Endothelial cell of umbilical vein (primary cell): ENCODE measurements at regions not wholly inside any gene's neighbourhood (a gene's known extent, or its start where the extent isn't known, plus 50 kb on each side); places are given as distances from the start of the nearest gene placed in this dataset.

Experiments used
- BruUV-seq: library from RNA; stranded (reverse); fragments of 400-500 nt; replicated peaks from 2 replicates; lab custom pipeline; 2021; lab: Mats Ljungman, UMichigan
- CTCF ChIA-PET: fragments of 300-600, 350-600 bp; sonication (Branson Sonifier 250); formaldehyde crosslinking; loops from one replicate; lab custom pipeline; 2021; ENCODE audit warnings: antibody characterized with exemption, inconsistent platforms; lab: Charles Lee
- POLR2A ChIA-PET: fragments of 300-600, 350-600 bp; sonication (Branson Sonifier 250); formaldehyde crosslinking; loops from one replicate; lab custom pipeline; 2021; ENCODE audit warnings: antibody characterized with exemption, inconsistent platforms; lab: Charles Lee
- DNase-seq: peaks from one replicate; pipeline ENCODE4 v3.0.0-alpha.2; 2011; ENCODE audit warnings: low read depth, low spot score
- FAIRE-seq: peaks from 2 replicates; lab custom pipeline; 2011; peaks lifted over from hg19 to GRCh38; lab: Jason Lieb, UNC
- H2AFZ ChIP-seq: 2 replicates; pipeline ENCODE4 v1.6.0; 2012; ENCODE audit warnings: low read depth, low read length, control low read depth, inconsistent platforms
- H3K27ac ChIP-seq: 2 replicates; pipeline ENCODE4 v1.5.1; 2011; ENCODE audit warnings: low read depth, mild to moderate bottlenecking, control low read depth, low read length, moderate library complexity; ENCODE audit not compliant: insufficient read depth
- H3K27me3 ChIP-seq, 2 experiments: 2 replicates each; pipeline versions ENCODE4 v1.6.0 to v1.6.1; 2011; ENCODE audit warnings: low read length in 2 of 2, mixed read lengths in 1 of 2; ENCODE audit not compliant: control insufficient read depth in 2 of 2, insufficient read depth in 2 of 2
- H3K36me3 ChIP-seq, 2 experiments: 2 replicates in 1 of 2; 3 replicates in 1 of 2; pipeline ENCODE4 v1.5.1; 2011; ENCODE audit warnings: low read length in 2 of 2, mild to moderate bottlenecking in 1 of 2, moderate library complexity in 1 of 2; ENCODE audit not compliant: control insufficient read depth in 2 of 2, insufficient read depth in 2 of 2; ENCODE audit errors: extremely low read depth in 1 of 2
- H3K4me1 ChIP-seq: 3 replicates; pipeline ENCODE4 v1.5.1; 2011; ENCODE audit warnings: mild to moderate bottlenecking, low read length; ENCODE audit not compliant: control insufficient read depth, insufficient read depth; ENCODE audit errors: extremely low read depth
- H3K4me2 ChIP-seq: 2 replicates; pipeline ENCODE4 v1.6.1; 2011; ENCODE audit warnings: low read length, control low read depth, mixed read lengths; ENCODE audit not compliant: insufficient read depth
- H3K4me3 ChIP-seq, 3 experiments: fragments of 200-600 bp in 1 of 3; sonication (generic), shearing (Covaris generic) in 1 of 3; replicated peaks in 1 of 3; 2 replicates each; pipeline ENCODE4 v1.5.1; 2011 to 2016; ENCODE audit warnings: control low read depth in 3 of 3, low read length in 3 of 3, mild to moderate bottlenecking in 2 of 3, inconsistent platforms in 1 of 3, low read depth in 1 of 3, moderate library complexity in 1 of 3; ENCODE audit not compliant: insufficient read depth in 1 of 3
- H3K79me2 ChIP-seq: 2 replicates; pipeline ENCODE4 v1.6.0; 2012; ENCODE audit warnings: low read length, inconsistent platforms; ENCODE audit not compliant: control insufficient read depth, insufficient read depth
- H3K9ac ChIP-seq: replicated peaks from 2 replicates; pipeline ENCODE3; 2011; ENCODE audit warnings: low read length, control low read depth; ENCODE audit not compliant: insufficient read depth; ENCODE audit errors: extremely low read depth
- H3K9me1 ChIP-seq: replicated peaks from 3 replicates; pipeline ENCODE4 v1.6.0; 2011; ENCODE audit warnings: mild to moderate bottlenecking, low read length; ENCODE audit not compliant: control insufficient read depth, insufficient read depth; ENCODE audit errors: extremely low read depth
- H3K9me3 ChIP-seq: replicated peaks from 2 replicates; pipeline ENCODE4 v1.5.1; 2012; ENCODE audit warnings: low read length, inconsistent platforms; ENCODE audit not compliant: control insufficient read depth, insufficient read depth
- H4K20me1 ChIP-seq: replicated peaks from 2 replicates; pipeline ENCODE3; 2011; ENCODE audit warnings: mild to moderate bottlenecking, low read length; ENCODE audit not compliant: control insufficient read depth, insufficient read depth; ENCODE audit errors: extremely low read depth
- CTCF ChIP-seq, 2 donors: IDR thresholded peaks; 1 replicate in 1 of 2; 2 replicates in 1 of 2; pipeline ENCODE4 v1.5.1; 2011; ENCODE audit warnings: low read length in 2 of 2, mild to moderate bottlenecking in 2 of 2, moderate library complexity in 2 of 2, control low read depth in 1 of 2, inconsistent platforms in 1 of 2, low read depth in 1 of 2; ENCODE audit not compliant: insufficient read depth in 1 of 2; ENCODE audit errors: extremely low read depth in 1 of 2
- EZH2 ChIP-seq: IDR thresholded peaks from 2 replicates; pipeline ENCODE4 v1.6.1; 2012; ENCODE audit warnings: borderline replicate concordance, low read depth, mild to moderate bottlenecking, moderate library complexity, low read length, inconsistent platforms; ENCODE audit not compliant: severe bottlenecking
- FOS ChIP-seq: IDR thresholded peaks from 2 replicates; pipeline ENCODE4 v1.6.1; 2011; ENCODE audit warnings: mild to moderate bottlenecking, low read length, moderate library complexity, borderline replicate concordance; ENCODE audit not compliant: insufficient read depth
- GATA2 ChIP-seq: IDR thresholded peaks from 2 replicates; pipeline ENCODE4 v1.7.0; 2011; ENCODE audit warnings: low read depth, mild to moderate bottlenecking, moderate library complexity, mixed read lengths, low read length; ENCODE audit not compliant: insufficient read length, insufficient read depth
- JUN ChIP-seq: IDR thresholded peaks from 2 replicates; pipeline ENCODE4 v1.6.1; 2011; ENCODE audit warnings: borderline replicate concordance, low read depth; ENCODE audit not compliant: insufficient read length, insufficient read depth
- MAX ChIP-seq: IDR thresholded peaks from 2 replicates; pipeline ENCODE4 v1.6.1; 2011; ENCODE audit not compliant: insufficient read depth, insufficient read length
- MYC ChIP-seq: IDR thresholded peaks from one replicate; pipeline ENCODE4 v1.6.1; 2011; ENCODE audit warnings: mild to moderate bottlenecking, low read depth, low read length
- POLR2A ChIP-seq: IDR thresholded peaks from 2 replicates; pipeline ENCODE4 v1.6.1; 2012; ENCODE audit warnings: low read depth, mild to moderate bottlenecking, control low read depth, low read length
- POLR2AphosphoS5 ChIP-seq: IDR thresholded peaks from 2 replicates; pipeline ENCODE4 v1.6.1; 2012; ENCODE audit warnings: low read depth, mild to moderate bottlenecking, control low read depth, low read length, moderate library complexity; ENCODE audit not compliant: insufficient read depth
- dilution Hi-C: fragments of 300-500 bp; cut with MboI; formaldehyde crosslinking; loops from one replicate; pipeline ENCODE4 v1.15.0; 2019; ENCODE audit warnings: low sequenced_read_pairs; ENCODE audit not compliant: extremely low pct_ligation_motif_present
- intact Hi-C: fragments of 100-400 bp; cut with micrococcal nuclease; formaldehyde crosslinking; loops from one replicate; pipeline ENCODE4 v1.10.0; 2022

GRCh38 chr2:123785332-123785731 lies 239.8 kb upstream of the CNTNAP5 start:
- no peaks in the 10 kb centered on the region for H3K36me3 ChIP-seq
- DNase-seq = no peak

GRCh38 chr2:123791207-123791606 lies 233.9 kb upstream of the CNTNAP5 start:
- H3K27ac ChIP-seq = no peak overlapping the region
- BruUV-seq = no TSS peak

More at GRCh38 chr2:123785332-123785731, 239.8 kb upstream of the CNTNAP5 start:
- no TSS peak for BruUV-seq
- Histone ChIP-seq H3K9ac (no peak overlapping the region), H3K9me1 (no peaks in the 10 kb centered on the region), H4K20me1 (no peaks in the 10 kb centered on the region), H3K27me3 (no peaks in the 10 kb centered on the region), H3K9me3 (no peaks in the 10 kb centered on the region), H3K79me2 (no peaks in the 10 kb centered on the region), H3K4me3 (no peak overlapping the region), H3K27ac (no peak overlapping the region), H3K4me2 (no peak overlapping the region), H2AFZ (no peak overlapping the region), H3K4me1 (no peaks in the 10 kb centered on the region)
- ChIA-PET CTCF (no interaction called here), POLR2A (no interaction called here)
- dilution Hi-C loops = no loop called here
- intact Hi-C loops = no loop called here
- FAIRE-seq = no peak
- TF ChIP-seq MYC (no peak), GATA2 (no peak), JUN (no peak), EZH2 (no peak), POLR2A (no peak), FOS (no peak), MAX (no peak)

More at GRCh38 chr2:123791207-123791606, 233.9 kb upstream of the CNTNAP5 start:
- Histone ChIP-seq H3K9me1 (no peaks in the 10 kb centered on the region), H3K79me2 (no peaks in the 10 kb centered on the region), H3K9me3 (no peaks in the 10 kb centered on the region), H2AFZ (no peak overlapping the region), H3K4me2 (no peak overlapping the region), H3K9ac (no peak overlapping the region), H3K4me3 (no peak overlapping the region), H4K20me1 (no peaks in the 10 kb centered on the region), H3K4me1 (no peaks in the 10 kb centered on the region), H3K36me3 (no peaks in the 10 kb centered on the region), H3K27me3 (no peaks in the 10 kb centered on the region)
- dilution Hi-C loops (no loop called here), intact Hi-C loops (no loop called here)
- no peak for TF ChIP-seq MYC
- no peak for TF ChIP-seq POLR2A
- no peak for TF ChIP-seq POLR2AphosphoS5
- no peak for TF ChIP-seq MAX
- TF ChIP-seq CTCF (IDR thresholded peaks at IDR 0.05; ENCODE audit: extremely low read depth in 1 of 2, insufficient read depth in 1 of 2, low read depth in 1 of 2, low read length in 2 of 2) = no peak
- no peak for TF ChIP-seq GATA2
- no peak for TF ChIP-seq FOS
- TF ChIP-seq EZH2 = no peak
- no peak for TF ChIP-seq JUN
- no peak for FAIRE-seq
- ChIA-PET POLR2A (no interaction called here), CTCF (no interaction called here)
- DNase-seq = no peak
